ENCODE measurements at regions not wholly inside any gene's neighbourhood (a gene's known extent, or its start where the extent isn't known, plus 50 kb on each side); places are given as distances from the start of the nearest gene placed in this dataset.

DNA sequence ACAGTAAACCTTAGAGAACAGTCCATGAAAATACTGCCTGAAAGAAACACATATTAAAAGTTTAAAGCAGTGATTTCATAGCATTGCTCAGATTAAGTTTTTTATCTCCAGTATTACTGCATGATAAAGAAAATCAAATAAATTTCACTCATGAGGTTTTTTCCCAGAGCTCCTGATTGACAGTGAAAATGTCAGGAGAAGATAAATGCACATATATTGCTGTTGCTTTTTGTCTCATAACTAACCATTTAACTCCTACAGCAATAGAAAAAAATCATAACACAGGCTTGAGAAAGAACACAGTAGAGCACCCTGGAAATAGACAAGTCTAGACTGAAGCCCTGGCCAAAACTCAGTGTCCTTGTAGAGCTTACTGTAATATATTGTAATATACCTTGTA is 391.0 kb downstream of the TMX3 start:
- no peak for DNase-seq
- Histone ChIP-seq H3K36me3 (ENCODE audit: control insufficient read depth, insufficient read depth, low read length) (no peaks in the 10 kb centered on the region), H3K4me1 (ENCODE audit: control insufficient read depth, insufficient read depth, low read length) (no peaks in the 10 kb centered on the region), H3K4me3 (ENCODE audit: low read length) (no peak overlapping the region), H3K27me3 (ENCODE audit: control insufficient read depth, insufficient read depth, low read length) (no peaks in the 10 kb centered on the region), H3K27ac (ENCODE audit: low read length) (no peak overlapping the region), H3K9me3 (ENCODE audit: control insufficient read depth, low read depth, low read length) (no peaks in the 10 kb centered on the region)

DNA sequence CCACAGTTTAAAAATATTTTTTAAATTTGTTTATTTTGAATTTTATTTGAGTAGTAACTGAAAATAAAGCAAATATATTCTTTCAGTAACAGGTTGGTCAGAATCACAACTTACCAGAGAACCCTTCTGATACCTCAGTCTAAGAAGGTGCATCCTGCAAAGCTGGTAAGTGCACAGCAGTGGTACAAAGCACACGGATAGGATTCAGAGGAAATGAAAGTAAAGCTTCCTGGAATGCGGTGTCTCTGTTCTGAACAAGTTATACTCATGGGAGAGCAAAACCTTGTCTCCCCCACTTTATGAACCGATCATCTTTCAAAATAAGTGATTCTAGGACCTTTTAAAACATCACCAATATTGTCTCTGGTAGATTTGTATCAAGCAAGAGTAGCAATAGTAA is 398.3 kb downstream of the TMX3 start:
- DNase-seq: no peak
- no peaks in the 10 kb centered on the region for H3K36me3 ChIP-seq (ENCODE audit: control insufficient read depth, insufficient read depth, low read length)
- H3K4me3 ChIP-seq (ENCODE audit: low read length): no peak overlapping the region
- H3K27ac ChIP-seq (ENCODE audit: low read length): no peak overlapping the region
- H3K9me3 ChIP-seq (ENCODE audit: control insufficient read depth, low read depth, low read length): no peaks in the 10 kb centered on the region
- H3K27me3 ChIP-seq (ENCODE audit: control insufficient read depth, insufficient read depth, low read length): no peaks in the 10 kb centered on the region
- H3K4me1 ChIP-seq (ENCODE audit: control insufficient read depth, insufficient read depth, low read length): no peaks in the 10 kb centered on the region
- 100% methylated on average over 1 of the region's 3 CpGs for WGBS (ENCODE audit: insufficient coverage, low lambda C conversion rate)

DNA sequence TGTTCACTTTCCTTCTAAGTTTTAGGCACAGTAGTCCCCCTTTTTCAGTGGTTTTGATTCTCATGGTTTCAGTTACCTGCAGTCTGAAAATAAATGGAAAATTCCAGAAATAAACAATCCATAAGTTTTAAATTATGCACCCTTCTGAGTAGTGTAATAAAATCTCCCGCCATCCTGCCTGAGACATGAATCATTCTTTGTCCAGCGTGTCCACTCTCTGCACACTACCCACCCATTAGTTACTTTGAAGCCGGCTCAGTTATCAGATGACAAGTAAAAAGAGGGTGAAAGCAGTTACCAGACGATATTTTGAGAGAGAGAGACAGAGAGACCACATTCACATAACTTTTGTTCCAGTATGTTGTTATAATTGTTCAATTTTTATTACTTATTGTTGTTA is 400.5 kb downstream of the TMX3 start:
- no peak for DNase-seq
- no peaks in the 10 kb centered on the region for H3K27me3 ChIP-seq (ENCODE audit: control insufficient read depth, insufficient read depth, low read length)
- WGBS (ENCODE audit: insufficient coverage, low lambda C conversion rate): 83% methylated on average over 1 of the region's 4 CpGs
- no peaks in the 10 kb centered on the region for H3K4me1 ChIP-seq (ENCODE audit: control insufficient read depth, insufficient read depth, low read length)
- H3K36me3 ChIP-seq (ENCODE audit: control insufficient read depth, insufficient read depth, low read length): no peaks in the 10 kb centered on the region
- H3K27ac ChIP-seq (ENCODE audit: low read length): no peak overlapping the region
- H3K9me3 ChIP-seq (ENCODE audit: control insufficient read depth, low read depth, low read length): no peaks in the 10 kb centered on the region
- no peak overlapping the region for H3K4me3 ChIP-seq (ENCODE audit: low read length)

DNA sequence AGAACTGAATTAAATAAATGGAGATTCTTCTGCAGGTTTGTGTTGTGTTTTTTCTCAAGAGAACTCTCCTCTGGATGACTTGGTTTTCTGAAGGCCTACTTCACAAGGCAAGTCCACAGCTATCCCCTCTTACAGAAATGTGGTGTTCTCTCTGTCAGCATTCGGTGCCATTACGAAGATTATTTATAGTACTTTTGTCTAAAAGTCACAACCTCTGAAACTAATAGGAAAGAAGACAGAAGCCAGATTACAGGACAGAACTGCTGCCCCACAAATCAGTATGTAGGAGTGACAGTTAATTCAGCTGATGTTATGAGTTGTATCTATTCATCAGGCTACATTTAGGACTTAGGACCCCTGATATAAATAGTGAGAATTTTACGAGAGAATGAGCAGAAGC is 413.5 kb downstream of the TMX3 start:
- Histone ChIP-seq H3K4me1 (ENCODE audit: control insufficient read depth, insufficient read depth, low read length) (no peaks in the 10 kb centered on the region), H3K4me3 (ENCODE audit: low read length) (no peak overlapping the region), H3K9me3 (ENCODE audit: control insufficient read depth, low read depth, low read length) (no peaks in the 10 kb centered on the region), H3K27me3 (ENCODE audit: control insufficient read depth, insufficient read depth, low read length) (no peaks in the 10 kb centered on the region), H3K27ac (ENCODE audit: low read length) (no peak overlapping the region), H3K36me3 (ENCODE audit: control insufficient read depth, insufficient read depth, low read length) (no peaks in the 10 kb centered on the region)
- WGBS (ENCODE audit: insufficient coverage, low lambda C conversion rate): no CpG with 5 or more reads among the region's 3 CpGs
- no peak for DNase-seq

DNA sequence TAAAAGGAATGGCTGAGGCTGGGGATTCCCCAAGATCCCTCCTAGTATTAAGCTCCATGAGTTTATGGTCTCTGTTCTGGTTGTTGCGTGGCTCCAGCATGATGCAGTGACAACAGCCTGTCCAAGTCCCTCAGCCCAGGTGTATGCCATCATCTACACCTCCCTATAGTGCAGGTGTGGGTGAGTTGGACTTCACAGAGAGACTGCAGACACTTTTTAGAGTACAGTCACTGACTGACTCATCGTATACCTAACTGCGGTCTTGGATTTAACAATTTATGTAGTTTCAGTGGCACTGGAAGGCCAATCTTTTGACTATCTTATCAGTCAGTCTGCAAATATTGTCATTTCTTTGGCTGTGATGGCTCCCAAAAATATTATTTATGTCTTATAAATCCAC is 415.0 kb downstream of the TMX3 start:
- 100% methylated on average over 1 of the region's 3 CpGs for WGBS (ENCODE audit: insufficient coverage, low lambda C conversion rate)
- no peaks in the 10 kb centered on the region for H3K27me3 ChIP-seq (ENCODE audit: control insufficient read depth, insufficient read depth, low read length)
- H3K9me3 ChIP-seq (ENCODE audit: control insufficient read depth, low read depth, low read length): no peaks in the 10 kb centered on the region
- no peak for DNase-seq
- H3K4me1 ChIP-seq (ENCODE audit: control insufficient read depth, insufficient read depth, low read length): no peaks in the 10 kb centered on the region
- H3K4me3 ChIP-seq (ENCODE audit: low read length): no peak overlapping the region
- H3K27ac ChIP-seq (ENCODE audit: low read length): no peak overlapping the region
- no peaks in the 10 kb centered on the region for H3K36me3 ChIP-seq (ENCODE audit: control insufficient read depth, insufficient read depth, low read length)

DNA sequence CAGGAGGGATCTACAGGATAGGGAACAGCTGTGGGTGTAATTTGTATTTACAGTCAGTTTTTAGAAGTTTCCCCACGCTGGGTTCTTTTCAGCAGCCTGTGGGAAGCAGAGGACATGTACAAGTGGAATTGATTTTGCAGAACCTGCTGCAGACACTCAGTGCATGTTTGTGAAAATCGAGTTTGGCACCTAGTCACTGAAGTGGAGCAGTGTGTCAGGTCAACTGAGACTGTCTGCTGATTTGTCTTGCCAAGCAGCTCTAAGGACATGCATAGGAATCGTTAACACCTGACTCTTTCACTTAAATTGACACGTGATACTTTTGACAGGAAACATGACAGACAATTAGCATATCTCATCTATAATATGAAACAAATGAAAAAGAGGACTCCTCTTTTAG is 416.6 kb downstream of the TMX3 start:
- H3K9me3 ChIP-seq (ENCODE audit: control insufficient read depth, low read depth, low read length): peaks cover 3% of the 10 kb centered on the region
- H3K4me1 ChIP-seq (ENCODE audit: control insufficient read depth, insufficient read depth, low read length): no peaks in the 10 kb centered on the region
- H3K27ac ChIP-seq (ENCODE audit: low read length): no peak overlapping the region
- no peak overlapping the region for H3K4me3 ChIP-seq (ENCODE audit: low read length)
- no peaks in the 10 kb centered on the region for H3K36me3 ChIP-seq (ENCODE audit: control insufficient read depth, insufficient read depth, low read length)
- WGBS (ENCODE audit: insufficient coverage, low lambda C conversion rate): 100% methylated on average over 1 of the region's 4 CpGs
- H3K27me3 ChIP-seq (ENCODE audit: control insufficient read depth, insufficient read depth, low read length): no peaks in the 10 kb centered on the region
- DNase-seq: no peak

DNA sequence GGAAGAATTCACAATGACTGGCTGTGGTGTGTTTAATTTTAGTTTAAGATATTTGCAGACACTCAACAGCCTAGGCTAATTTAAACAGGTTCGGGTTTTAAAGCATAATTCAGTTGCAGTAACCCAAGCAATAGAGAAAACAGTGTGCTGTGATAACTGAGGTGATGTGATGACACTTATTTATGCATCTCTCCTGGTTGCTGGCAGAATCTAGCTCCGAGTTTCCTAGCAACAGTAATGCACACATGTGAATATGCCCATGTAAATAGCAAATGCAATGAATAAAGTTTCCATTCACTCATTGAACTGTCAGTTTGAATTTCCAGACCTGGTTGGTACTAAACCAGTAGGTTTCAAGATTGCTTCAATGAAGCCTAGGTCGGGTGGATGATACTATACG is 426.5 kb downstream of the TMX3 start:
- Histone ChIP-seq H3K36me3 (ENCODE audit: control insufficient read depth, insufficient read depth, low read length) (no peaks in the 10 kb centered on the region), H3K27ac (ENCODE audit: low read length) (no peak overlapping the region), H3K4me1 (ENCODE audit: control insufficient read depth, insufficient read depth, low read length) (no peaks in the 10 kb centered on the region), H3K9me3 (ENCODE audit: control insufficient read depth, low read depth, low read length) (no peaks in the 10 kb centered on the region), H3K27me3 (ENCODE audit: control insufficient read depth, insufficient read depth, low read length) (no peaks in the 10 kb centered on the region), H3K4me3 (ENCODE audit: low read length) (no peak overlapping the region)
- DNase-seq: no peak
- WGBS (ENCODE audit: insufficient coverage, low lambda C conversion rate): no CpG with 5 or more reads among the region's 4 CpGs

DNA sequence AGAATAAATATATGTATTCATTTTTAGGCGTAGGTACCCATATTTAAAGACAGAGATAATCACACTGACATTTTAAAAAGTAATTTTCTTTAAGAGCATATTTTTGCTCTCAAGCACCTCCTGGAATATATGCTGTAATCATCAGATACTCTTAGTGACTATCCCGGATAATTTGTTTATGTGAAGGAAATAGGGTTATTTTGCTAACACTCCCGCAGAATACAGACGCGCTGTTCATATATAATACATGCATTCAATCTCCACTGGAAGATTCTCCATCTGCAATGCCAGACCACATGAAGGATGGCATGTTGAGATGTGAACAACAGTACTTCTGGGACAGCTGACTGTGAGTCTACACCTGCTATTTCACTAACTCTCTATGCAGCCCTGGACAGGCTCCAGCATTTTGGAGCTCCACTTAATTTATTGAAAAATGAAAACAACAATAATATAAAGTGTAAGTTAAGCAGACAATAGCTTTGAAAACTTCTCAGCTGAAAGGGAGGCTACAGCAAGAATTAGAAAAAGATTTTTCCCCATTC is 430.6 kb downstream of the TMX3 start:
- H3K27me3 ChIP-seq (ENCODE audit: control insufficient read depth, insufficient read depth, low read length): no peaks in the 10 kb centered on the region
- no peak overlapping the region for H3K27ac ChIP-seq (ENCODE audit: low read length)
- no peaks in the 10 kb centered on the region for H3K4me1 ChIP-seq (ENCODE audit: control insufficient read depth, insufficient read depth, low read length)
- no peak overlapping the region for H3K4me3 ChIP-seq (ENCODE audit: low read length)
- WGBS (ENCODE audit: insufficient coverage, low lambda C conversion rate): 97% methylated on average over 4 of the region's 5 CpGs
- no peaks in the 10 kb centered on the region for H3K9me3 ChIP-seq (ENCODE audit: control insufficient read depth, low read depth, low read length)
- DNase-seq: no peak
- H3K36me3 ChIP-seq (ENCODE audit: control insufficient read depth, insufficient read depth, low read length): no peaks in the 10 kb centered on the region

DNA sequence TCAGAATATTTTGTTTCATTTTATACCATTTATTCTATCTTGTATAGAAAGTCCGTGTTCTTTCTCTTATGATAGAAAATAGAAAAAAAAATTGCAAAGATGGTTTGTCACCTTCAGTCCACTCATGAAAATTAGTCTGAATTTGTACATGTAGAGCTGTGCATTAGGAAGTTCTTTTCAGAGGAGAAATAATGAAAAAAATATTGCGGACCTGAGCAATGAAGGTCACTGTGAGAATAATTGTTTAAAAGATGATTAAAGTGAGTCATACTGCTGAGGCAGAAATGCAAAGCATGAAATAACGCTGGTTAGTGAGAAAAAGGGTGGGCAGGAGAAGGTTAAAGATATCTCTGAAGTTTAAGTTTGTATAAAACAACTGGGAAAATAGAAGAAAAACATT is 431.1 kb downstream of the TMX3 start:
- Histone ChIP-seq H3K36me3 (ENCODE audit: control insufficient read depth, insufficient read depth, low read length) (no peaks in the 10 kb centered on the region), H3K9me3 (ENCODE audit: control insufficient read depth, low read depth, low read length) (no peaks in the 10 kb centered on the region), H3K27ac (ENCODE audit: low read length) (no peak overlapping the region), H3K27me3 (ENCODE audit: control insufficient read depth, insufficient read depth, low read length) (no peaks in the 10 kb centered on the region), H3K4me1 (ENCODE audit: control insufficient read depth, insufficient read depth, low read length) (no peaks in the 10 kb centered on the region), H3K4me3 (ENCODE audit: low read length) (no peak overlapping the region)
- DNase-seq: no peak
- 49% methylated on average over 3 of the region's 3 CpGs for WGBS (ENCODE audit: insufficient coverage, low lambda C conversion rate)

DNA sequence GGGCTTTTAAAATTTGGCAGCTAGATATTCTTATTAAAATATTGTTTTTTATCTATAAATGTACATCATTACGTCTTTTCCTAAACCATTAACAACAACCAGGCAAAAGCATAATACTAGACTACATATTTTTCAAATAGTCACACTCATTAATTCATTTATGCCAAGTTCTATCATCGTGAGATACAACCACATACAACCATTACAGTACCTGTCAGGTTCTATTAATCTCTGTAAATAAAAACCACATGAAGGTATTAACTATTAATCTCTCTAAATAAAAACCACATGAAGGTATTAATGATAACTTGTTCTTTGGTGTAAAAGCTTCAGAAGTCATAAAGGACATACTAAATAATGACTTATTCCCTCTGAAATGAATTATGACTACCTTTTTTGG is 432.7 kb downstream of the TMX3 start:
- 100% methylated on average over 1 of the region's 2 CpGs for WGBS (ENCODE audit: insufficient coverage, low lambda C conversion rate)
- no peak overlapping the region for H3K4me3 ChIP-seq (ENCODE audit: low read length)

DNA sequence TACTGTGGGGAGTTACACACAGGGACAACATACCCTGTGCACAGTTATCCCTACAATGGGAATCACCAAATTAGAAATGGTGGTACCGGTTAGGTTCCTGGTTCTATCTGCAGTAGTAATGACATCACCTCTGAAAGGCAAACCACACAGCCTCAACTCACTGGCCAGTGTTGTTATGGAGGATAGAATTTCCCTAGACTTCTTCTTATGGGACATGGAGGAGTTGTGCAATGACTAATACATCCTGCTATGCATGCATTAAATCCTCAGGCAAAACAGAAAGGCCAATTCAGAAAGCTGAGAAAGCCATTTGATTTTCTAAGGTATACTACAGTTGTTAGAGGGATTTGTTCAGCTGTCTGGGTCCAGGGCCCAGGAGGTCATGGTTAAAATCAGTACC is 439.3 kb downstream of the TMX3 start:
- Histone ChIP-seq H3K4me3 (ENCODE audit: low read length) (no peak overlapping the region), H3K9me3 (ENCODE audit: control insufficient read depth, low read depth, low read length) (no peaks in the 10 kb centered on the region), H3K27ac (ENCODE audit: low read length) (no peak overlapping the region), H3K27me3 (ENCODE audit: control insufficient read depth, insufficient read depth, low read length) (no peaks in the 10 kb centered on the region), H3K36me3 (ENCODE audit: control insufficient read depth, insufficient read depth, low read length) (no peaks in the 10 kb centered on the region), H3K4me1 (ENCODE audit: control insufficient read depth, insufficient read depth, low read length) (no peaks in the 10 kb centered on the region)
- DNase-seq: no peak
- no CpG with 5 or more reads among the region's 1 CpG for WGBS (ENCODE audit: insufficient coverage, low lambda C conversion rate)

More for the DNA sequence above, 432.7 kb downstream of the TMX3 start:
- H3K36me3 ChIP-seq (ENCODE audit: control insufficient read depth, insufficient read depth, low read length): no peaks in the 10 kb centered on the region
- H3K27ac ChIP-seq (ENCODE audit: low read length): no peak overlapping the region
- DNase-seq: no peak
- H3K4me1 ChIP-seq (ENCODE audit: control insufficient read depth, insufficient read depth, low read length): no peaks in the 10 kb centered on the region
- no peaks in the 10 kb centered on the region for H3K27me3 ChIP-seq (ENCODE audit: control insufficient read depth, insufficient read depth, low read length)
- H3K9me3 ChIP-seq (ENCODE audit: control insufficient read depth, low read depth, low read length): no peaks in the 10 kb centered on the region
